ENCODE measurements at regions not wholly inside any gene's neighbourhood (a gene's known extent, or its start where the extent isn't known, plus 50 kb on each side); places are given as distances from the start of the nearest gene placed in this dataset.
"Not testable (repeated sequence)": the region's sequence is repeated elsewhere in the genome, so short reads cannot be mapped to it uniquely, and the experiment has no call there.

GRCh38 chr15:44849701-44850403, 106.6 kb upstream of the TERB2 start:
- DNase-seq: not testable (repeated sequence)

GRCh38 chr15:44853304-44853950, 103.1 kb upstream of the TERB2 start:
- peak; percentile 62 for DNase-seq

DNA sequence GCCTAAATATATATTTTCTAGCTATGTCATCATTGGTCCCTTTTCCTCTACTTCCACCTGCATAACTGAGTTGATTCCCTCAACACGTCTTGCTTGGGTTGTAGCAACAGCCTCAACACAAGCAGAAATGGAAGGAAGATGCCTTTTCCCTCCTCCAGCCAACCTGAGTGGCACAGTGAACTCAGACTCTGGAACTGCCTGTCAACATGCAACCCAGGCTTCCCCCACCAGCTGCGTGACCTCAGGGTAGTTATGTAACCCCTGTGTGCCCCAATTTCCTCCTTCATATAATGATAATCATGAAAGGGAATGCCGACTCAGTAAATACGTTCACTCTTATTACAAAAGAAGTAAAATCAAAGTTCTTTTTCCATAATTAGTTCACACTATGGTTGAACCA, 101.8 kb upstream of the TERB2 start:
- DNase-seq: not testable (repeated sequence)

DNA sequence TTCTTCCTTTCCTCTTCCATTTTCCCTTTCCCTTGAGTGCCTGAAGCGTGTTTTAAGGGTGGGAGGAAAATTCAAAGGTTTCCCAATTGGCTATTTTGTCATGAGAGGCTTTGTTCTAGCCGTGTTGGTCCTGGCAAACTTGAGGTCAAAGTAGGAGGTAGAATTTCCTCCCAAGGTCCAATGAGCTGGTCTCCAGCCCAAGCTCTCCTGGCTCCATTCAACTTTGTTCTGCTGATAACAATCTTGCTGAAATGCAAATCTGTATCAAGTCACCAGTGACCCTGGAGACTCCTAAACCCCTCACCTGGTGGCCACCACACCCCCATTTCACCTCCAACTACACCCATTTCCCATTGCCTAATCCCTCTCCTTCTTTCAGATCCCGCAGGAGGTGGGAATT, 100.2 kb upstream of the TERB2 start:
- not testable (repeated sequence) for DNase-seq

GRCh38 chr15:44857164-44857710, 99.2 kb upstream of the TERB2 start:
- DNase-seq: not testable (repeated sequence)

DNA sequence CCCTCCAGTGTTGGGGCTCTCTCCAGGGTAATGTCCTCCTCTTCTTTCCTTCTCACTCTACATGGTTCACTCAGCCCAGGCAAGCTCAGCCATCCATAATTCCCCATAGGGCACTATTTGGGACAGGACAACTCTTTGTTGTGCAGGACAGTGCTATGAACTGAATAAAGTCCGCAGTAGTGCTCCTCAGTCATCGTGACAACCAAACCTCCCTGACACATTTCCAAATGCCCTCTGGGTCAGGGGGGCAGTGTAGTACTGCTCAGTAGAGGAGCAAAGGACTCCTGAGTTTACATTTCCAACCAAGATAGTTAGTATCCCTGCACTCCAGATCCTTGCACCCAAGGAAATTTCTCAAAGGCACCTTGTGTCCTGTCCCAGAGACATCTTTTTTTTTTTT, 97.4 kb upstream of the TERB2 start:
- not testable (repeated sequence) for DNase-seq

GRCh38 chr15:44860168-44860567, 96.3 kb upstream of the TERB2 start:
- not testable (repeated sequence) for DNase-seq

DNA sequence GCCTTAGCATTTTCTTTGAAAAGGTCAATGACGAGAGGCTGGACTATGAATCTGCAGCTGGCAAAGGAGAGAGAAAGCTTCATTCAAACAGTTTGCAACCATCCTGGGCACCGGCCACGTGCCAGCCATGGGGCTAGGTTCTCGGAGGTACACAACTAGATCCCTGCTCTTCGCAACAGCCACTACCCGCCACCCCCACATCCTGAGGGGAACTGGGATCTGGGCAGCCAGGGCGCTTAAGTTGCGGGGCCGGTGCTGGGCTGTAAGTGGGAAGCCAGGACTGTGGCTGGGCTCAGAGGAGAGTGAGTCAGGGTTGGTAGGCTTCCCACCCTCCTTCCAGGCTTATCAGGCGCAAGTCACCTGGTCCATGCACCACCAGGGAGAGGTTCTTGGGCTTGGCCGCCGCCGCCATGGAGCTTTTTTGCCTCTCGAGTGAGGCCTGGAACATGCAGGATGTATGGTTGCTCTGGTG, 95.0 kb upstream of the TERB2 start:
- DNase-seq: no peak

GRCh38 chr15:44861917-44862316, 94.6 kb upstream of the TERB2 start:
- DNase-seq: no peak

- not testable (repeated sequence) for DNase-seq
These were observed 93.6 kb upstream of the TERB2 start for GRCh38 chr15:44862866-44863265.

GRCh38 chr15:44868100-44868499, 88.4 kb upstream of the TERB2 start:
- not testable (repeated sequence) for DNase-seq

DNA sequence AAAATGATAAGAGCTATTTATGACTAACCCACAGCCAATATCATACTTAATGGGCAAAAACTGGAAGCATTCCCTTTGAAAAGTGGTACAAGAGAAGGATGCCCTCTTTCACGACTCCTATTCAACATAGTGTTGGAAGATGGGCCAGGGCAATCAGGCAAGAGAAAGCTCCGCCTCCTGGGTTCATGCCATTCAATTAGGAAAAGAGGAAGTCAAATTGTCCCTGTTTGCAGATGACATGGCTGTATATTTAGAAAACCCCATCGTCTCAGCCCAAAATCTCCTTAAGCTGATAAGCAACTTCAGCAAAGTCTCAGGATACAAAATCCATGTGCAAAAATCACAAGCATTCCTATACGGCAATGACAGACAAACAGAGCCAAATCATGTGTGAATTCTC, 86.4 kb upstream of the TERB2 start:
- not testable (repeated sequence) for DNase-seq

- no peak for DNase-seq
These were observed 83.4 kb upstream of the TERB2 start for GRCh38 chr15:44873103-44873502.

GRCh38 chr15:44879066-44879465, 77.4 kb upstream of the TERB2 start:
- DNase-seq: no peak

GRCh38 chr15:44882499-44882968, 74.0 kb upstream of the TERB2 start:
- no peak for DNase-seq

DNA sequence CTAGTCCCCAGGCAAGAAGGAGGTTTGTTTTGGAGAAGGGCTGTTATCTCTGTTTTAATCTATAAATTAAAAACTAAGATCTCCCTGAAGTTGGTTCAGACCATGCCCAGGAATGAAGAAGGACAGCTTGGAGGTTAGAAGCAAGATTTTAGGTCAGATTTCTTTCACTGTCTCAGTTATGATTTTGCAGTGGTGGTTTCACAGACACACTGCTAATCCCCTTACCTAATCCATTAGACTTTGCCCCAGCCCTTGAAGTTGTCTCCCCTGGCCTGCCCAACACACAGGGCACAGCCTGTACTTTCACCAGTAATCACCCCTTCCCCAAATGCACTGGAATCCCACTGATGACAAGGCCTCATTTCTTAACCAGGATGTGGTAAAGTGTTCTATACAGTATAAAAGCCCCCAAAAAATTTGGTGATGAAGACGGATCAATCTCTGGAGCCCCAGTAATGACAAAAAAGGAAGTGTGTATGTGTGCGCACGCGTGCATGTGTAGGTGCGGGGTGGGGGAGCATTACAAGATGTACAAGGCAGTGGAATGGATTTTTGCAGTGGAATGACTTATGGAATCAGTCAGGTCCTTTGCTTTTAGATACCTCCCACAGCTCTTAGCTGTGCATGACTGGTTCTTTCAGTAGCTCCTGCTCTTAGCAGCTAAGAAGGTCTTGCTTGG, 73.1 kb upstream of the TERB2 start:
- no peak for DNase-seq

GRCh38 chr15:44898890-44899651, 57.4 kb upstream of the TERB2 start:
- DNase-seq: not testable (repeated sequence)

- DNase-seq: not testable (repeated sequence)
These were observed 56.7 kb upstream of the TERB2 start for GRCh38 chr15:44899775-44900174.

DNA sequence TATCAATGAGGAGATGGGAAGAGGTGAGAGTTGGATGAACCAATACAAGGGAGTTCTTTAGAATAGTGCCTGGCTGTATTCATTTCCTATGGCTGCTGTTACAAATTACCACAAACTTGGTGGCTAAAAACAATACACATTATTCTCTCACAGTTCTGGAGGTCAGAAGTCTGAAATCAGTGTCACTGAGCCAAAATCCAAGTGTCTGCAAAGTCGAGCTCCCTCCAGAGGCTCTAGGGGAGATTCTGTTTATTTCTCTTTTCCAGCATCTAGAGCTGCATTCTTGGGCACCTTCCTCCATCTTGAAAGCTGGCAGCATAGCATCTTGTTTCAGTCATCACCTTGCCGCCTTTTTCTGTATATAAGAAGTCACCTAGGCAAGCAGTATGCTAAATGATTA, 55.7 kb upstream of the TERB2 start:
- DNase-seq: not testable (repeated sequence)

GRCh38 chr15:44903281-44903680, 53.2 kb upstream of the TERB2 start:
- DNase-seq: not testable (repeated sequence)

DNA sequence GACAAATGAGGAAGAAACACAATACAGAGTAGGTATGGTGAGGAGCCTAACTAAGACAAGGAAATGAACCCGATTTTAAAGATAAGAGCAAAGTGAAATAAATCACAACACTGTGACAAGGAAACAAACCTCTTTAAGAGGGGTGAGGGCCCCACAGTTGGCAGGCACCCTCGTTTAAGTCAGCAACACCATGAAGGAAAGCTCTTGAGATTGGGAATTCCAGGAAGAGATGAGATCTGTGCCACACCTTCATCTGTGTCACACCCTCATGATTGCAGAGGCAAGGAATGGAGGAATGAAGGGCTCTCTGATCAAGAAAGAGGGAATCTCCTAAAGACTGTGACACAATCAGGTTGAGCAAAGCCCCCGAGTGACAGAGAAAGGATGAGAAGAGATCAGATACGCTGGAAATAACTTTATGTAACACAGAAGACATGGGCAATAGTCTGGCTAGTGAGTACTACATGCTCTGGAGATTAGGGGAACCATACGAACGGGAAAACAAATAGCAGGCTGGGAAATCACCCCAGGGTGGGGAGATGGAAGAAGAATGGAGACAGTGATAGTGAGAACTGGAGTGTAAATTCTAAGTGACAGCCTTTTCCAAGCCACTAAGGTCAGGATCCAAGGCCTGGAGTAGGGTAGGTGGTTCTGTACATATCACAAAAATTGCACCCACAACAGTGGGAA, 51.7 kb upstream of the TERB2 start:
- DNase-seq: not testable (repeated sequence)
